GM23338 (cell line): ENCODE measurements at regions not wholly inside any gene's neighbourhood (a gene's known extent, or its start where the extent isn't known, plus 50 kb on each side); places are given as distances from the start of the nearest gene placed in this dataset.

ENCODE experiments used
- ATAC-seq: fragments of 200-7000 bp; cut with Tn5 transposase; 3 replicates; pipeline ENCODE4 v1.9.1; 2020
- DNase-seq: peaks from one replicate; pipeline ENCODE4 v3.0.0-alpha.2; 2015; ENCODE audit warnings: low spot score
- H2AFZ ChIP-seq: fragments of 200-600 bp; sonication (generic); 2 replicates; pipeline ENCODE4 v1.8.0; 2016; ENCODE audit warnings: antibody characterized with exemption, mild to moderate bottlenecking, moderate library complexity
- H3F3A ChIP-seq: fragments of 200-600 bp; sonication (generic); replicated peaks from 2 replicates; pipeline ENCODE4 v1.8.0; 2017; ENCODE audit warnings: antibody characterized with exemption, mixed run types, low read depth
- H3K27ac ChIP-seq: fragments of 200-600 bp; sonication (generic); 2 replicates; pipeline ENCODE4 v1.6.1; 2016; ENCODE audit warnings: low read depth
- H3K27me3 ChIP-seq: fragments of 200-600 bp; sonication (generic); 2 replicates; pipeline ENCODE4 v1.8.0; 2016; ENCODE audit warnings: mild to moderate bottlenecking, mixed run types, moderate library complexity; ENCODE audit not compliant: insufficient read depth
- H3K36me3 ChIP-seq: fragments of 200-600 bp; sonication (generic); 2 replicates; pipeline ENCODE4 v1.8.0; 2016; ENCODE audit warnings: mild to moderate bottlenecking; ENCODE audit not compliant: insufficient read depth
- H3K4me1 ChIP-seq: fragments of 200-600 bp; sonication (generic); 2 replicates; pipeline ENCODE4 v1.8.0; 2016; ENCODE audit warnings: mild to moderate bottlenecking, moderate library complexity; ENCODE audit not compliant: insufficient read depth
- H3K4me2 ChIP-seq: fragments of 200-600 bp; sonication (generic); 2 replicates; pipeline ENCODE4 v1.7.1; 2017; ENCODE audit warnings: mixed run types
- H3K4me3 ChIP-seq: fragments of 200-600 bp; sonication (generic); 2 replicates; pipeline ENCODE4 v1.6.1; 2016; ENCODE audit warnings: mixed run types
- H3K79me2 ChIP-seq: fragments of 200-600 bp; sonication (generic); replicated peaks from 2 replicates; pipeline ENCODE4 v1.8.0; 2017; ENCODE audit warnings: mild to moderate bottlenecking; ENCODE audit not compliant: insufficient read depth
- H3K9me2 ChIP-seq: fragments of 200-600 bp; sonication (generic); 2 replicates; pipeline ENCODE4 v1.8.0; 2017; ENCODE audit not compliant: insufficient read depth
- H4K20me1 ChIP-seq: fragments of 200-600 bp; sonication (generic); replicated peaks from 2 replicates; pipeline ENCODE4 v1.8.0; 2017; ENCODE audit warnings: mild to moderate bottlenecking; ENCODE audit not compliant: insufficient read depth
- H3K27ac Mint-ChIP-seq: 2 replicates; pipeline ENCODE4 v1.8.0; 2020; ENCODE audit warnings: inconsistent platforms, mild to moderate bottlenecking, moderate library complexity, mixed read lengths
- H3K27me3 Mint-ChIP-seq: 3 replicates; pipeline ENCODE4 v1.8.0; 2022; ENCODE audit warnings: low read depth, mild to moderate bottlenecking, moderate library complexity, mixed read lengths, inconsistent platforms; ENCODE audit not compliant: insufficient read depth, poor library complexity
- H3K36me3 Mint-ChIP-seq: 3 replicates; pipeline ENCODE4 v1.8.0; 2021; ENCODE audit warnings: low read depth, mild to moderate bottlenecking, inconsistent platforms, moderate library complexity, mixed read lengths
- H3K4me1 Mint-ChIP-seq: 3 replicates; pipeline ENCODE4 v1.8.0; 2020; ENCODE audit warnings: mild to moderate bottlenecking, inconsistent platforms, mixed read lengths
- H3K4me3 Mint-ChIP-seq: 3 replicates; pipeline ENCODE4 v1.8.0; 2021; ENCODE audit warnings: moderate library complexity, mild to moderate bottlenecking, inconsistent platforms, mixed read lengths
- H3K9me3 Mint-ChIP-seq: 3 replicates; pipeline ENCODE4 v1.8.0; 2020; ENCODE audit warnings: moderate library complexity, mild to moderate bottlenecking, inconsistent platforms, mixed read lengths
- CREB1 ChIP-seq: fragments of 250-450 bp; sonication (Bioruptor Pico); IDR thresholded peaks from 2 replicates; pipeline ENCODE4 v1.5.0; 2020; ENCODE audit warnings: low read depth, mild to moderate bottlenecking, moderate library complexity
- ETS1 ChIP-seq: IDR thresholded peaks from 2 replicates; pipeline ENCODE4 v1.6.1; 2016; ENCODE audit warnings: antibody characterized with exemption
- EZH2 ChIP-seq: fragments of 200-600 bp; sonication (generic); IDR thresholded peaks from one replicate; pipeline ENCODE4 v1.8.0; 2017; ENCODE audit warnings: antibody characterized with exemption, mild to moderate bottlenecking, low read depth; ENCODE audit not compliant: unreplicated experiment
- EZH2phosphoT487 ChIP-seq: fragments of 200-600 bp; sonication (generic); IDR thresholded peaks from one replicate; pipeline ENCODE4 v1.8.1; 2018; ENCODE audit warnings: antibody characterized with exemption; ENCODE audit not compliant: unreplicated experiment
- JUNB ChIP-seq: IDR thresholded peaks from one replicate; pipeline ENCODE4 v1.6.1; 2016; ENCODE audit warnings: antibody characterized with exemption; ENCODE audit not compliant: unreplicated experiment
- NANOG ChIP-seq: IDR thresholded peaks from 2 replicates; pipeline ENCODE4 v1.6.1; 2016; ENCODE audit warnings: antibody characterized with exemption, borderline replicate concordance
- POLR2AphosphoS5 ChIP-seq: IDR thresholded peaks from 2 replicates; pipeline ENCODE4 v1.6.1; 2016; ENCODE audit warnings: antibody characterized with exemption, low read depth
- REST ChIP-seq: IDR thresholded peaks from one replicate; pipeline ENCODE4 v1.6.1; 2018; ENCODE audit warnings: antibody characterized with exemption; ENCODE audit not compliant: unreplicated experiment
- STAT1 ChIP-seq: IDR thresholded peaks from one replicate; pipeline ENCODE4 v1.6.1; 2016; ENCODE audit warnings: antibody characterized with exemption; ENCODE audit not compliant: unreplicated experiment
- ZNF114 ChIP-seq: fragments of 250-450 bp; sonication (Bioruptor Pico); IDR thresholded peaks from 2 replicates; pipeline ENCODE4 v1.5.0; 2020; ENCODE audit warnings: mild to moderate bottlenecking, moderate library complexity
- ZNF331 ChIP-seq: fragments of 250-450 bp; sonication (Bioruptor Pico); IDR thresholded peaks from 2 replicates; pipeline ENCODE4 v1.5.0; 2020; ENCODE audit warnings: low read depth, mild to moderate bottlenecking, moderate library complexity
- TF ChIP-seq, protein P1 (sequence below), 2 experiments: fragments of 200-600 bp in 1 of 2; sonication (generic) in 1 of 2; conservative IDR thresholded peaks; 2 replicates each; pipeline versions ENCODE4 v1.5.1 to v1.6.1; 2016 to 2017; ENCODE audit warnings: antibody characterized with exemption in 2 of 2, low read depth in 2 of 2, mild to moderate bottlenecking in 2 of 2, moderate library complexity in 1 of 2
- TF ChIP-seq, protein P2 (sequence below): fragments of 250-450 bp; sonication (Bioruptor Pico); IDR thresholded peaks from 2 replicates; pipeline ENCODE4 v1.5.0; 2020; ENCODE audit warnings: mild to moderate bottlenecking, moderate library complexity

DNA sequence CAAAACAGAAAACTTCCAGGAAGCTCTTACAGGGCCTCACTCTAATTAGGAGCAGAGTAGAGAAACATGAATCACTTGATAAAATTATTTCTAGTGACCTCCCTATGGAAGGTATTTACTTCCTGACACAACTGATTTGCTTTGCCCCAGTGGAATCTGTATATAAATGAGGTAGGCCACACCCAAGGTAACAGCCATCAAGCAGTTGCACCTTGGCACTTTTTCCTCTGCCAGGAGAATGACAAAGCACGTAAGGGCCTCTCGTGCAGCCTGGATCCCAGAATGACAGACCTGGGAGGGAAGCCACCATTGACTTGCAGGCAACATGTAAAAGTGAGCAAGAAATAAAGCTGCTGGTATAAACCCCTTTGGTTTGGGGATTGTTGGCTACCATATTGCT is 620.0 kb upstream of the SLC39A10 start:
- no peak overlapping the region for H3K27ac Mint-ChIP-seq
- Histone ChIP-seq H3K4me3 (no peak overlapping the region), H3F3A (no peaks in the 10 kb centered on the region), H3K36me3 (no peaks in the 10 kb centered on the region), H3K9me2 (no peaks in the 10 kb centered on the region), H3K79me2 (no peaks in the 10 kb centered on the region), H3K27me3 (no peaks in the 10 kb centered on the region), H2AFZ (0 out of 2 replicates have a peak overlapping the region, but pooled peaks have one; percentile 47), H4K20me1 (no peaks in the 10 kb centered on the region), H3K27ac (no peak overlapping the region), H3K4me1 (no peaks in the 10 kb centered on the region), H3K4me2 (no peak overlapping the region)
- no peak for DNase-seq
- no peak overlapping the region for H3K4me3 Mint-ChIP-seq
- TF ChIP-seq JUNB (no peak), NANOG (no peak), EZH2phosphoT487 (no peak), CREB1 (CRISPR knock-in tag) (no peak), ZNF114 (CRISPR knock-in tag) (no peak), REST (no peak), ETS1 (no peak), POLR2AphosphoS5 (no peak), EZH2 (no peak), ZNF331 (CRISPR knock-in tag) (no peak), STAT1 (no peak)
- TF ChIP-seq, protein P1, sequence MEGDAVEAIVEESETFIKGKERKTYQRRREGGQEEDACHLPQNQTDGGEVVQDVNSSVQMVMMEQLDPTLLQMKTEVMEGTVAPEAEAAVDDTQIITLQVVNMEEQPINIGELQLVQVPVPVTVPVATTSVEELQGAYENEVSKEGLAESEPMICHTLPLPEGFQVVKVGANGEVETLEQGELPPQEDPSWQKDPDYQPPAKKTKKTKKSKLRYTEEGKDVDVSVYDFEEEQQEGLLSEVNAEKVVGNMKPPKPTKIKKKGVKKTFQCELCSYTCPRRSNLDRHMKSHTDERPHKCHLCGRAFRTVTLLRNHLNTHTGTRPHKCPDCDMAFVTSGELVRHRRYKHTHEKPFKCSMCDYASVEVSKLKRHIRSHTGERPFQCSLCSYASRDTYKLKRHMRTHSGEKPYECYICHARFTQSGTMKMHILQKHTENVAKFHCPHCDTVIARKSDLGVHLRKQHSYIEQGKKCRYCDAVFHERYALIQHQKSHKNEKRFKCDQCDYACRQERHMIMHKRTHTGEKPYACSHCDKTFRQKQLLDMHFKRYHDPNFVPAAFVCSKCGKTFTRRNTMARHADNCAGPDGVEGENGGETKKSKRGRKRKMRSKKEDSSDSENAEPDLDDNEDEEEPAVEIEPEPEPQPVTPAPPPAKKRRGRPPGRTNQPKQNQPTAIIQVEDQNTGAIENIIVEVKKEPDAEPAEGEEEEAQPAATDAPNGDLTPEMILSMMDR (conservative IDR thresholded peaks at IDR 0.05; ENCODE audit: low read depth in 2 of 2): no peak
- TF ChIP-seq, protein P2, sequence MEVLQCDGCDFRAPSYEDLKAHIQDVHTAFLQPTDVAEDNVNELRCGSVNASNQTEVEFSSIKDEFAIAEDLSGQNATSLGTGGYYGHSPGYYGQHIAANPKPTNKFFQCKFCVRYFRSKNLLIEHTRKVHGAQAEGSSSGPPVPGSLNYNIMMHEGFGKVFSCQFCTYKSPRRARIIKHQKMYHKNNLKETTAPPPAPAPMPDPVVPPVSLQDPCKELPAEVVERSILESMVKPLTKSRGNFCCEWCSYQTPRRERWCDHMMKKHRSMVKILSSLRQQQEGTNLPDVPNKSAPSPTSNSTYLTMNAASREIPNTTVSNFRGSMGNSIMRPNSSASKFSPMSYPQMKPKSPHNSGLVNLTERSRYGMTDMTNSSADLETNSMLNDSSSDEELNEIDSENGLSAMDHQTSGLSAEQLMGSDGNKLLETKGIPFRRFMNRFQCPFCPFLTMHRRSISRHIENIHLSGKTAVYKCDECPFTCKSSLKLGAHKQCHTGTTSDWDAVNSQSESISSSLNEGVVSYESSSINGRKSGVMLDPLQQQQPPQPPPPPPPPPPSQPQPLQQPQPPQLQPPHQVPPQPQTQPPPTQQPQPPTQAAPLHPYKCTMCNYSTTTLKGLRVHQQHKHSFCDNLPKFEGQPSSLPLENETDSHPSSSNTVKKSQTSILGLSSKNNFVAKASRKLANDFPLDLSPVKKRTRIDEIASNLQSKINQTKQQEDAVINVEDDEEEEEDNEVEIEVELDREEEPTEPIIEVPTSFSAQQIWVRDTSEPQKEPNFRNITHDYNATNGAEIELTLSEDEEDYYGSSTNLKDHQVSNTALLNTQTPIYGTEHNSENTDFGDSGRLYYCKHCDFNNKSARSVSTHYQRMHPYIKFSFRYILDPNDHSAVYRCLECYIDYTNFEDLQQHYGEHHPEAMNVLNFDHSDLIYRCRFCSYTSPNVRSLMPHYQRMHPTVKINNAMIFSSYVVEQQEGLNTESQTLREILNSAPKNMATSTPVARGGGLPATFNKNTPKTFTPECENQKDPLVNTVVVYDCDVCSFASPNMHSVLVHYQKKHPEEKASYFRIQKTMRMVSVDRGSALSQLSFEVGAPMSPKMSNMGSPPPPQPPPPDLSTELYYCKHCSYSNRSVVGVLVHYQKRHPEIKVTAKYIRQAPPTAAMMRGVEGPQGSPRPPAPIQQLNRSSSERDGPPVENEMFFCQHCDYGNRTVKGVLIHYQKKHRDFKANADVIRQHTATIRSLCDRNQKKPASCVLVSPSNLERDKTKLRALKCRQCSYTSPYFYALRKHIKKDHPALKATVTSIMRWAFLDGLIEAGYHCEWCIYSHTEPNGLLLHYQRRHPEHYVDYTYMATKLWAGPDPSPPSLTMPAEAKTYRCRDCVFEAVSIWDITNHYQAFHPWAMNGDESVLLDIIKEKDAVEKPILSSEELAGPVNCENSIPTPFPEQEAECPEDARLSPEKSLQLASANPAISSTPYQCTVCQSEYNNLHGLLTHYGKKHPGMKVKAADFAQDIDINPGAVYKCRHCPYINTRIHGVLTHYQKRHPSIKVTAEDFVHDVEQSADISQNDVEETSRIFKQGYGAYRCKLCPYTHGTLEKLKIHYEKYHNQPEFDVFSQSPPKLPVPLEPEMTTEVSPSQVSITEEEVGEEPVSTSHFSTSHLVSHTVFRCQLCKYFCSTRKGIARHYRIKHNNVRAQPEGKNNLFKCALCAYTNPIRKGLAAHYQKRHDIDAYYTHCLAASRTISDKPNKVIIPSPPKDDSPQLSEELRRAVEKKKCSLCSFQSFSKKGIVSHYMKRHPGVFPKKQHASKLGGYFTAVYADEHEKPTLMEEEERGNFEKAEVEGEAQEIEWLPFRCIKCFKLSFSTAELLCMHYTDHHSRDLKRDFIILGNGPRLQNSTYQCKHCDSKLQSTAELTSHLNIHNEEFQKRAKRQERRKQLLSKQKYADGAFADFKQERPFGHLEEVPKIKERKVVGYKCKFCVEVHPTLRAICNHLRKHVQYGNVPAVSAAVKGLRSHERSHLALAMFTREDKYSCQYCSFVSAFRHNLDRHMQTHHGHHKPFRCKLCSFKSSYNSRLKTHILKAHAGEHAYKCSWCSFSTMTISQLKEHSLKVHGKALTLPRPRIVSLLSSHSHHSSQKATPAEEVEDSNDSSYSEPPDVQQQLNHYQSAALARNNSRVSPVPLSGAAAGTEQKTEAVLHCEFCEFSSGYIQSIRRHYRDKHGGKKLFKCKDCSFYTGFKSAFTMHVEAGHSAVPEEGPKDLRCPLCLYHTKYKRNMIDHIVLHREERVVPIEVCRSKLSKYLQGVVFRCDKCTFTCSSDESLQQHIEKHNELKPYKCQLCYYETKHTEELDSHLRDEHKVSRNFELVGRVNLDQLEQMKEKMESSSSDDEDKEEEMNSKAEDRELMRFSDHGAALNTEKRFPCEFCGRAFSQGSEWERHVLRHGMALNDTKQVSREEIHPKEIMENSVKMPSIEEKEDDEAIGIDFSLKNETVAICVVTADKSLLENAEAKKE (CRISPR knock-in tag): no peak
- H3K27me3 Mint-ChIP-seq: no peaks in the 10 kb centered on the region
- peaks cover 2% of the 10 kb centered on the region; the same call in 2 of the 3 replicates for H3K4me1 Mint-ChIP-seq
- H3K36me3 Mint-ChIP-seq: no peaks in the 10 kb centered on the region
- H3K9me3 Mint-ChIP-seq: no peaks in the 10 kb centered on the region
- ATAC-seq: no peak
